GM23338 (cell line): ENCODE measurements at regions not wholly inside any gene's neighbourhood (a gene's known extent, or its start where the extent isn't known, plus 50 kb on each side); places are given as distances from the start of the nearest gene placed in this dataset.

ENCODE experiments used
- CTCF ChIP-seq, 2 experiments: fragments of 200-600 bp in 1 of 2; sonication (generic) in 1 of 2; conservative IDR thresholded peaks; 2 replicates each; pipeline versions ENCODE4 v1.5.1 to v1.6.1; 2016 to 2017; ENCODE audit warnings: antibody characterized with exemption in 2 of 2, low read depth in 2 of 2, mild to moderate bottlenecking in 2 of 2, moderate library complexity in 1 of 2
- ETS1 ChIP-seq: IDR thresholded peaks from 2 replicates; pipeline ENCODE4 v1.6.1; 2016; ENCODE audit warnings: antibody characterized with exemption
- EZH2phosphoT487 ChIP-seq: fragments of 200-600 bp; sonication (generic); IDR thresholded peaks from one replicate; pipeline ENCODE4 v1.8.1; 2018; ENCODE audit warnings: antibody characterized with exemption; ENCODE audit not compliant: unreplicated experiment
- NANOG ChIP-seq: IDR thresholded peaks from 2 replicates; pipeline ENCODE4 v1.6.1; 2016; ENCODE audit warnings: antibody characterized with exemption, borderline replicate concordance
- REST ChIP-seq: IDR thresholded peaks from one replicate; pipeline ENCODE4 v1.6.1; 2018; ENCODE audit warnings: antibody characterized with exemption; ENCODE audit not compliant: unreplicated experiment
- ZNF462 ChIP-seq: fragments of 250-450 bp; sonication (Bioruptor Pico); IDR thresholded peaks from 2 replicates; pipeline ENCODE4 v1.5.0; 2020; ENCODE audit warnings: mild to moderate bottlenecking, moderate library complexity

- TF ChIP-seq ZNF462 (CRISPR knock-in tag), result no peak
- TF ChIP-seq NANOG, result no peak
- TF ChIP-seq ETS1, result no peak
- no peak for TF ChIP-seq CTCF (conservative IDR thresholded peaks at IDR 0.05; ENCODE audit: low read depth in 2 of 2)
- TF ChIP-seq EZH2phosphoT487, result no peak
- TF ChIP-seq REST, result no peak
These were observed 69.4 kb upstream of the SH3RF3 start (continued) for GRCh38 chr2:109059474-109060165.
